HepG2 (cell line): ENCODE measurements at regions not wholly inside any gene's neighbourhood (a gene's known extent, or its start where the extent isn't known, plus 50 kb on each side); places are given as distances from the start of the nearest gene placed in this dataset.

Experiments
- CBX5 ChIP-seq: sonication (generic); formaldehyde crosslinking; IDR thresholded peaks from 2 replicates; pipeline ENCODE4 v1.4.0; 2020; ENCODE audit warnings: missing genetic modification reagents, borderline replicate concordance
- IRF2 ChIP-seq: IDR thresholded peaks from 2 replicates; pipeline ENCODE4 v1.6.1; 2018; ENCODE audit warnings: missing genetic modification reagents, missing compliant biosample characterization
- KAT7 ChIP-seq: IDR thresholded peaks from 2 replicates; pipeline ENCODE4 v1.6.1; 2018; ENCODE audit warnings: borderline replicate concordance, missing compliant biosample characterization
- MAX ChIP-seq: IDR thresholded peaks from 2 replicates; pipeline ENCODE4 v1.6.1; 2012; ENCODE audit warnings: inconsistent platforms
- MTA1 ChIP-seq: sonication (generic); formaldehyde crosslinking; IDR thresholded peaks from 2 replicates; pipeline ENCODE4 v1.4.0; 2020; ENCODE audit warnings: missing genetic modification reagents, mild to moderate bottlenecking, borderline replicate concordance
- SETDB1 ChIP-seq: sonication (generic); formaldehyde crosslinking; IDR thresholded peaks from 2 replicates; pipeline ENCODE4 v1.5.1; 2020; ENCODE audit warnings: missing genetic modification reagents, mild to moderate bottlenecking, borderline replicate concordance
- SOX13 ChIP-seq, 3 experiments: fragments of 450-650 bp in 1 of 3; sonication (generic) in 1 of 3; formaldehyde crosslinking in 1 of 3; IDR thresholded peaks in 2 of 3; conservative IDR thresholded peaks in 1 of 3; 2 replicates each; pipeline versions ENCODE4 v1.5.0 to v1.6.1; 2016 to 2020; ENCODE audit warnings: antibody characterized with exemption in 1 of 3, mild to moderate bottlenecking in 1 of 3, missing compliant biosample characterization in 1 of 3, missing genetic modification reagents in 1 of 3, moderate library complexity in 1 of 3
- SSRP1 ChIP-seq: IDR thresholded peaks from 2 replicates; pipeline ENCODE4 v1.6.1; 2016; ENCODE audit warnings: control low read depth
- ZNF781 ChIP-seq: sonication (generic); formaldehyde crosslinking; IDR thresholded peaks from 2 replicates; pipeline ENCODE4 v1.5.1; 2020; ENCODE audit warnings: borderline replicate concordance, mild to moderate bottlenecking, missing genetic modification reagents; ENCODE audit errors: not compliant biosample characterization
- TF ChIP-seq, protein P1 (sequence below): sonication (generic); formaldehyde crosslinking; IDR thresholded peaks from 2 replicates; pipeline ENCODE4 v1.5.0; 2020; ENCODE audit warnings: mild to moderate bottlenecking, missing genetic modification reagents, moderate library complexity
- TF ChIP-seq, protein P2 (sequence below): sonication (generic); formaldehyde crosslinking; IDR thresholded peaks from 2 replicates; pipeline ENCODE4 v1.5.1; 2020; ENCODE audit warnings: mild to moderate bottlenecking, missing genetic modification reagents, moderate library complexity

GRCh38 chr7:136326045-136326609 lies 349.0 kb upstream of the MTPN start:
- no peak for TF ChIP-seq CBX5 (CRISPR knock-in tag)
- no peak for TF ChIP-seq MTA1 (CRISPR knock-in tag)
- TF ChIP-seq, protein P1, sequence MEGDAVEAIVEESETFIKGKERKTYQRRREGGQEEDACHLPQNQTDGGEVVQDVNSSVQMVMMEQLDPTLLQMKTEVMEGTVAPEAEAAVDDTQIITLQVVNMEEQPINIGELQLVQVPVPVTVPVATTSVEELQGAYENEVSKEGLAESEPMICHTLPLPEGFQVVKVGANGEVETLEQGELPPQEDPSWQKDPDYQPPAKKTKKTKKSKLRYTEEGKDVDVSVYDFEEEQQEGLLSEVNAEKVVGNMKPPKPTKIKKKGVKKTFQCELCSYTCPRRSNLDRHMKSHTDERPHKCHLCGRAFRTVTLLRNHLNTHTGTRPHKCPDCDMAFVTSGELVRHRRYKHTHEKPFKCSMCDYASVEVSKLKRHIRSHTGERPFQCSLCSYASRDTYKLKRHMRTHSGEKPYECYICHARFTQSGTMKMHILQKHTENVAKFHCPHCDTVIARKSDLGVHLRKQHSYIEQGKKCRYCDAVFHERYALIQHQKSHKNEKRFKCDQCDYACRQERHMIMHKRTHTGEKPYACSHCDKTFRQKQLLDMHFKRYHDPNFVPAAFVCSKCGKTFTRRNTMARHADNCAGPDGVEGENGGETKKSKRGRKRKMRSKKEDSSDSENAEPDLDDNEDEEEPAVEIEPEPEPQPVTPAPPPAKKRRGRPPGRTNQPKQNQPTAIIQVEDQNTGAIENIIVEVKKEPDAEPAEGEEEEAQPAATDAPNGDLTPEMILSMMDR (CRISPR knock-in tag): no peak
- TF ChIP-seq MAX: no peak
- no peak for TF ChIP-seq SSRP1
- no peak for TF ChIP-seq KAT7 (CRISPR knock-in tag)
- TF ChIP-seq SOX13 (IDR thresholded peaks at IDR 0.05): no peak
- no peak for TF ChIP-seq SOX13 (CRISPR knock-in tag; conservative IDR thresholded peaks at IDR 0.05 in 1 of 2, IDR thresholded peaks at IDR 0.05 in 1 of 2)
- no peak for TF ChIP-seq IRF2
- no peak for TF ChIP-seq ZNF781 (CRISPR knock-in tag)
- TF ChIP-seq SETDB1 (CRISPR knock-in tag): no peak
- TF ChIP-seq, protein P2, sequence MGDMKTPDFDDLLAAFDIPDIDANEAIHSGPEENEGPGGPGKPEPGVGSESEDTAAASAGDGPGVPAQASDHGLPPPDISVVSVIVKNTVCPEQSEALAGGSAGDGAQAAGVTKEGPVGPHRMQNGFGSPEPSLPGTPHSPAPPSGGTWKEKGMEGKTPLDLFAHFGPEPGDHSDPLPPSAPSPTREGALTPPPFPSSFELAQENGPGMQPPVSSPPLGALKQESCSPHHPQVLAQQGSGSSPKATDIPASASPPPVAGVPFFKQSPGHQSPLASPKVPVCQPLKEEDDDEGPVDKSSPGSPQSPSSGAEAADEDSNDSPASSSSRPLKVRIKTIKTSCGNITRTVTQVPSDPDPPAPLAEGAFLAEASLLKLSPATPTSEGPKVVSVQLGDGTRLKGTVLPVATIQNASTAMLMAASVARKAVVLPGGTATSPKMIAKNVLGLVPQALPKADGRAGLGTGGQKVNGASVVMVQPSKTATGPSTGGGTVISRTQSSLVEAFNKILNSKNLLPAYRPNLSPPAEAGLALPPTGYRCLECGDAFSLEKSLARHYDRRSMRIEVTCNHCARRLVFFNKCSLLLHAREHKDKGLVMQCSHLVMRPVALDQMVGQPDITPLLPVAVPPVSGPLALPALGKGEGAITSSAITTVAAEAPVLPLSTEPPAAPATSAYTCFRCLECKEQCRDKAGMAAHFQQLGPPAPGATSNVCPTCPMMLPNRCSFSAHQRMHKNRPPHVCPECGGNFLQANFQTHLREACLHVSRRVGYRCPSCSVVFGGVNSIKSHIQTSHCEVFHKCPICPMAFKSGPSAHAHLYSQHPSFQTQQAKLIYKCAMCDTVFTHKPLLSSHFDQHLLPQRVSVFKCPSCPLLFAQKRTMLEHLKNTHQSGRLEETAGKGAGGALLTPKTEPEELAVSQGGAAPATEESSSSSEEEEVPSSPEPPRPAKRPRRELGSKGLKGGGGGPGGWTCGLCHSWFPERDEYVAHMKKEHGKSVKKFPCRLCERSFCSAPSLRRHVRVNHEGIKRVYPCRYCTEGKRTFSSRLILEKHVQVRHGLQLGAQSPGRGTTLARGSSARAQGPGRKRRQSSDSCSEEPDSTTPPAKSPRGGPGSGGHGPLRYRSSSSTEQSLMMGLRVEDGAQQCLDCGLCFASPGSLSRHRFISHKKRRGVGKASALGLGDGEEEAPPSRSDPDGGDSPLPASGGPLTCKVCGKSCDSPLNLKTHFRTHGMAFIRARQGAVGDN: no peak
